Neural crest cell (in vitro differentiated cells): ENCODE measurements at regions not wholly inside any gene's neighbourhood (a gene's known extent, or its start where the extent isn't known, plus 50 kb on each side); places are given as distances from the start of the nearest gene placed in this dataset.

Source experiments
- DNase-seq: peaks from one replicate; pipeline ENCODE4 v3.0.0; 2021; ENCODE audit warnings: low read depth, mixed read lengths, low spot score
- H3K27ac Mint-ChIP-seq: one replicate; pipeline ENCODE4 v1.8.0; 2021; ENCODE audit warnings: mild to moderate bottlenecking, mixed read lengths; ENCODE audit not compliant: unreplicated experiment
- H3K27me3 Mint-ChIP-seq: 2 replicates; pipeline ENCODE4 v1.8.0; 2021; ENCODE audit warnings: low read depth, mild to moderate bottlenecking, mixed read lengths
- H3K36me3 Mint-ChIP-seq: 2 replicates; pipeline ENCODE4 v1.8.0; 2021; ENCODE audit warnings: low read depth, mild to moderate bottlenecking, mixed read lengths
- H3K4me1 Mint-ChIP-seq: 2 replicates; pipeline ENCODE4 v1.8.0; 2021; ENCODE audit warnings: mixed read lengths
- H3K4me3 Mint-ChIP-seq: one replicate; pipeline ENCODE4 v1.8.0; 2021; ENCODE audit warnings: mild to moderate bottlenecking, mixed read lengths
- H3K9me3 Mint-ChIP-seq: 2 replicates; pipeline ENCODE4 v1.8.0; 2021; ENCODE audit warnings: mixed read lengths
- TF ChIP-seq, protein P1 (sequence below): fragments of 200-600 bp; sonication (generic); conservative IDR thresholded peaks from 2 replicates; pipeline ENCODE4 v1.5.0; 2021; ENCODE audit warnings: antibody characterized with exemption, mild to moderate bottlenecking

DNA sequence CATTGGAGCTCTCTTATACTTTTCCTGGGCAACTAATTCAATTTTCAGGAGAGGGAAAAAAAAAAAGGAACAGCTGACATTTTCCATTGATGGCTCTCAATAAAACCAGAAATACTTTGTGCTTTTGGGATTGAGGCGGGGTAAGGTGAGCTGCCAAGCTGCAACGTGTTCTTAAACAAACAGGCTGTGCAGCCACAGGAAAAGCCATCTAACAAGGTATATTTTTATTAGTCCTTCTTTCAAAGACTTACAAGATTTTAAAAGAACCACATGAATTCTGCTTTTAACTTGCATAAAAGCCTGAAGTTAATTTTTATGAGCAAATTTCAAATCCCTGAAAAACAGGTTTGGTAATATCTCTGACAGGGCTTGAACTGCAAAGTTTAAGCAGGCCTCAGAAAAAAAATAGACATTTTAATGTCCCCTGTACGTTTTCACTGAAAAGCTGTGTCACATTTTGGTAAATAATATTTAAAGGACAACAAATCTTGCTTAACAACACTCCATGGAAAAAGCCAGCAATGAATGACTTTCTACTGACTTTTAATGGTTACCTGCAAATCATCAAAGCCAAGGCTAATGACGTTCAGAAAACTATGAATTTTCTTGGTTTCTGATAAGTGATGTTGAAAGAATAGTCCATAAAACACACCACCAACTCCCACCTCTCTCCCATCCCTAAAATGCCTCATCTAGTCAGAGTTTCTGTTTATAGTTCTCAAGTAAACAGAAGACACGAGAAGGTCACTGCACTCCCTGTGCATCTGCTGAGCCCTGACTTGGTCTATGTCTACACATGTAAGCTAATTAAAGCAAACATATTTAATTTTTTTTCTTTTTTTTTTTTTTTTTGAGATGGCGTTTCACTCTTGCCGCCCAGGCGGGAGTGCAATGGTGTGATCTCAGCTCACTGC lies 433.6 kb downstream of the PIK3R1 start:
- TF ChIP-seq, protein P1, sequence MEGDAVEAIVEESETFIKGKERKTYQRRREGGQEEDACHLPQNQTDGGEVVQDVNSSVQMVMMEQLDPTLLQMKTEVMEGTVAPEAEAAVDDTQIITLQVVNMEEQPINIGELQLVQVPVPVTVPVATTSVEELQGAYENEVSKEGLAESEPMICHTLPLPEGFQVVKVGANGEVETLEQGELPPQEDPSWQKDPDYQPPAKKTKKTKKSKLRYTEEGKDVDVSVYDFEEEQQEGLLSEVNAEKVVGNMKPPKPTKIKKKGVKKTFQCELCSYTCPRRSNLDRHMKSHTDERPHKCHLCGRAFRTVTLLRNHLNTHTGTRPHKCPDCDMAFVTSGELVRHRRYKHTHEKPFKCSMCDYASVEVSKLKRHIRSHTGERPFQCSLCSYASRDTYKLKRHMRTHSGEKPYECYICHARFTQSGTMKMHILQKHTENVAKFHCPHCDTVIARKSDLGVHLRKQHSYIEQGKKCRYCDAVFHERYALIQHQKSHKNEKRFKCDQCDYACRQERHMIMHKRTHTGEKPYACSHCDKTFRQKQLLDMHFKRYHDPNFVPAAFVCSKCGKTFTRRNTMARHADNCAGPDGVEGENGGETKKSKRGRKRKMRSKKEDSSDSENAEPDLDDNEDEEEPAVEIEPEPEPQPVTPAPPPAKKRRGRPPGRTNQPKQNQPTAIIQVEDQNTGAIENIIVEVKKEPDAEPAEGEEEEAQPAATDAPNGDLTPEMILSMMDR = no peak
- H3K27me3 Mint-ChIP-seq = no peaks in the 10 kb centered on the region
- DNase-seq = no peak
- H3K27ac Mint-ChIP-seq = no peak overlapping the region
- H3K9me3 Mint-ChIP-seq = no peaks in the 10 kb centered on the region
- H3K4me1 Mint-ChIP-seq = no peaks in the 10 kb centered on the region
- H3K36me3 Mint-ChIP-seq = no peaks in the 10 kb centered on the region
- no peak overlapping the region for H3K4me3 Mint-ChIP-seq

DNA sequence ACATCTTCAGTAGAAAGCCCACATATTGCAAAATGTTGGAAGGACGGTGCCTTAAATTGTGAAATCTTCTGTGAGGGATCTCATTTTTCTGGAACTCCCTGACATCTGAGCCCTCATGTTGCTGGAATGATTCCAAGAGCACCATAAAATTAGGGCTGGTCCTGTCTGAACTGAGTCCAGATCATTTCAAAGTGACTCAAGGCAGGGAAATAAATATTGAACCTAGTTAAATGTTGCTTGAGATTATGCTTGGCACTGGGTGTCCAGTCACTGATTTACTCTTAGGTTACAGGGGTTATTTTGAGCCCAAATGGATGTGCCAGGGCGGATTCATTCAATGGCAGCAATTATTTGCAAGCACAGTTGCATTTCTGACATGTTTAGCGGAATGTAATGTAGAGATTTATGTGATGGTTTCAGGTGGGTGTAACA lies 437.0 kb downstream of the PIK3R1 start:
- H3K4me3 Mint-ChIP-seq = no peak overlapping the region
- TF ChIP-seq, protein P1 = no peak
- H3K27me3 Mint-ChIP-seq = no peaks in the 10 kb centered on the region
- H3K9me3 Mint-ChIP-seq = no peaks in the 10 kb centered on the region
- peaks cover under 1% of the 10 kb centered on the region for H3K4me1 Mint-ChIP-seq
- no peaks in the 10 kb centered on the region for H3K36me3 Mint-ChIP-seq
- H3K27ac Mint-ChIP-seq = no peak overlapping the region
- DNase-seq = no peak

DNA sequence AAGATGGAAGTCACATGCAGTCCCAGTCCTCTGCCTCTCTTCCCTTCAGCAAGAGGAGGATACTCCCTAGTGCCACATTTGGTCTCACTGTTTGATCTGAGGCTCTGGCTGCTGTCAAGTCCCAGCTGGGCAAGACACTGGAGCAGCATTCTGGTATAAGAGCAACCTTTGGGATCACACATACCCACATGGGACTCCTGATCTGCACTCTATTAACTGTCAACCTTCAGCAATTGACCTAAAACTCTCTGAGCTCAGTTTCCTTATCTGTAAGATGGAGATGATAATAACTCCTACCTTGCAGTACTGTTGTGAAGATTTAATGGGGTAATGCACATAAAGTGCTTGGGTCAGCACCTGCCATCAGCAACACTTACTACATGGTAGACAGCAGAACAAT lies 437.9 kb downstream of the PIK3R1 start:
- Mint-ChIP-seq H3K4me1 (peaks cover 7% of the 10 kb centered on the region), H3K27me3 (no peaks in the 10 kb centered on the region), H3K27ac (no peak overlapping the region), H3K9me3 (no peaks in the 10 kb centered on the region), H3K36me3 (no peaks in the 10 kb centered on the region), H3K4me3 (no peak overlapping the region)
- TF ChIP-seq, protein P1 = no peak
- DNase-seq = no peak

DNA sequence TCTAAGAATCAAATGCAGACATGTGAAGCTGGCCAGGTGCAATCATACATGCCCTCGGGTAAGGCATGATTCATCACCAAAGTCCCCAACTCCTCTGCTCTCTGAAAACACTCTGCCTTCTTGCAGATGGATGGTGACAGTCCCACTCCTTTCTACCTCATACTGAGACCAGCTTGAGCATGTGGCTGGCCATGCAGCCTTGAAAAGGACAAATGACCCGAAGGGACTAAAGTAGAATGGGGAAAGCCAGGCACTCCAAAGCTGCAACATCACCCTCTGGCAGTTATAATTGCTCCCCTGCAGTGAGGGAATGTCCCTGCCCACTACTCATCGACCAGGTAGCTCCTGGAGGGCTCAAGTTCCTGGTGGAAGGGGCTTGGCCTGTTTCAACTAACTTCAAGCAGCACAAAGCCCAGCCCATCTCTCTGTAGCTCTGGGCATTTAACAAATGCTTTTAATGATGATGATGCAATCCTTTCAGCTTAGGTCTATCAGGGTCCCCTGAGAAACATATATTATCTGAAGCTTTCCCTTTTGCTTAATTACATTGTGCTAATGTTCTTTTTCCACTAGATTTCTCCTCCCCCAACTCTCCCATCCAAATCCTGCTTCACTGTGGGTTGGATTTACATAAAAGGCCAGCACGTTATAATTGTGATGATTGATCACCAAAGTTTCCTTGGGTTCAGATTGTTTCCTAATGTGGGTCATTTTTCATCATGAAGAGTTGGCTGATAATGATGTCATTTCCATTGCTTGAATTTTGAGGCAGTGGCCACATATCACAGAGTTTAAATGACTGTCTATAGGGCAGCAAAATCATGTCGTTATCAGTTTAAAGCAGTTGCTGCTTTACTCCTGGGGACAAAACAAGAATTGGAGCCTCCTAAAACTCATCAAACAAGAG lies 436.5 kb upstream of the SLC30A5 start:
- H3K36me3 Mint-ChIP-seq = no peaks in the 10 kb centered on the region
- DNase-seq = no peak
- H3K27me3 Mint-ChIP-seq = no peaks in the 10 kb centered on the region
- H3K4me3 Mint-ChIP-seq = no peak overlapping the region
- H3K4me1 Mint-ChIP-seq = peaks cover 11% of the 10 kb centered on the region
- peak overlapping the region; percentile 53 for H3K27ac Mint-ChIP-seq
- H3K9me3 Mint-ChIP-seq = no peaks in the 10 kb centered on the region
- TF ChIP-seq, protein P1 = no peak

DNA sequence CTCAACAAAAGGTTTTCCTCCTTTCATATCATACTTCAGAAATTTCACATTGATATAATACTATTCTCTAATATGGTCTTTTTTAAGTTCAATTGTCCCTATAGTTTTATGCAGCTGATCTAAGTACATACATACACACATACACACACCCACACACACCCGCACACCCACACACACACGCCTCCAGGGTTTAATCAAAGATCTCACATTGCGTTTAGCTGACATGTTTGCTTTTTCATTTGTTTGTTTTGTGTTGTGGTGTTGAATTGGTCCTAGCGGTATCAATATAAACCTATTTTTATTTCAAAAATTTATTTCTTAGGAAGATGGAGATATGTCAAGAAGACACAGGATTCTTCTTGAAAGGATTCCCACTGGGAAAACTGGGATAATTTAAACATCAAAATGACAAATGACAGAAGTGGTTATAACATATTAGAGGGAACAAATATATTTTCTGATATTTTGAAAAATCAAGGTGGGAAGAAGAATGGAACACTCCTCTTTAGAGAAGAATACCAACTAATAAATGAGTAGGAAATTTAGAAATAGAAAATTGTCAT lies 434.9 kb upstream of the SLC30A5 start:
- Mint-ChIP-seq H3K27me3 (no peaks in the 10 kb centered on the region), H3K36me3 (no peaks in the 10 kb centered on the region), H3K4me3 (no peak overlapping the region), H3K4me1 (peaks cover 11% of the 10 kb centered on the region), H3K9me3 (peaks cover 2% of the 10 kb centered on the region), H3K27ac (no peak overlapping the region)
- DNase-seq = no peak
- TF ChIP-seq, protein P1 = no peak
